Mesendoderm (in vitro differentiated cells): ENCODE measurements at regions not wholly inside any gene's neighbourhood (a gene's known extent, or its start where the extent isn't known, plus 50 kb on each side); places are given as distances from the start of the nearest gene placed in this dataset.
A peak's percentile ranks its signal among the peaks of the same experiment; 100 is the strongest.

Experiments
- DNase-seq: peaks from one replicate; pipeline ENCODE4 v3.0.0; 2013
- H2AK5ac ChIP-seq: 2 replicates; pipeline ENCODE4 v1.6.1; 2013; ENCODE audit warnings: low read length, inconsistent platforms
- H2BK120ac ChIP-seq: 2 replicates; pipeline ENCODE4 v1.6.1; 2013; ENCODE audit warnings: low read depth, mild to moderate bottlenecking, low read length, moderate library complexity, mixed read lengths
- H2BK15ac ChIP-seq: replicated peaks from 2 replicates; pipeline ENCODE4 v1.6.1; 2013; ENCODE audit warnings: low read depth, mild to moderate bottlenecking, moderate library complexity
- H2BK5ac ChIP-seq: 2 replicates; pipeline ENCODE4 v1.6.1; 2013; ENCODE audit warnings: low read length, inconsistent platforms
- H3K18ac ChIP-seq: 2 replicates; pipeline ENCODE4 v1.6.1; 2013; ENCODE audit warnings: mild to moderate bottlenecking, low read length, mixed read lengths
- H3K23ac ChIP-seq: one replicate; pipeline ENCODE4 v1.6.1; 2013; ENCODE audit warnings: low read length
- H3K27ac ChIP-seq: 2 replicates; pipeline ENCODE4 v1.5.1; 2013; ENCODE audit warnings: low read depth, mild to moderate bottlenecking, inconsistent platforms, low read length, moderate library complexity
- H3K27me3 ChIP-seq: 2 replicates; pipeline ENCODE4 v1.6.1; 2013; ENCODE audit warnings: low read length, control low read depth, mild to moderate bottlenecking, inconsistent platforms; ENCODE audit not compliant: insufficient read depth, poor library complexity
- H3K36me3 ChIP-seq: 2 replicates; pipeline ENCODE4 v1.6.1; 2013; ENCODE audit warnings: low read length, inconsistent platforms; ENCODE audit not compliant: control insufficient read depth, insufficient read depth
- H3K4ac ChIP-seq: one replicate; pipeline ENCODE4 v1.6.1; 2013; ENCODE audit warnings: low read depth, mild to moderate bottlenecking, low read length, moderate library complexity
- H3K4me1 ChIP-seq: 2 replicates; pipeline ENCODE4 v1.6.1; 2013; ENCODE audit warnings: low read depth, low read length, inconsistent platforms; ENCODE audit not compliant: control insufficient read depth
- H3K4me2 ChIP-seq: 2 replicates; pipeline ENCODE4 v1.6.1; 2013; ENCODE audit warnings: low read length
- H3K4me3 ChIP-seq: 2 replicates; pipeline ENCODE4 v1.5.1; 2013; ENCODE audit warnings: mild to moderate bottlenecking, low read length
- H3K56ac ChIP-seq: one replicate; pipeline ENCODE4 v1.6.1; 2013; ENCODE audit warnings: low read length
- H3K79me1 ChIP-seq: 2 replicates; pipeline ENCODE4 v1.6.1; 2013; ENCODE audit warnings: low read length, inconsistent platforms
- H3K79me2 ChIP-seq: 2 replicates; pipeline ENCODE4 v1.6.1; 2013; ENCODE audit warnings: mild to moderate bottlenecking, low read length; ENCODE audit not compliant: control insufficient read depth, insufficient read depth
- H3K9ac ChIP-seq: 2 replicates; pipeline ENCODE4 v1.6.1; 2013; ENCODE audit warnings: low read length, inconsistent platforms
- H4K5ac ChIP-seq: one replicate; pipeline ENCODE4 v1.6.1; 2013; ENCODE audit warnings: low read length
- H4K8ac ChIP-seq: one replicate; pipeline ENCODE4 v1.6.1; 2013; ENCODE audit warnings: low read depth, mild to moderate bottlenecking, control low read depth, low read length, moderate library complexity
- WGBS: extraction: QIAGEN DNeasy Blood & Tissue Kit; methylation state at CpG from one replicate; pipeline ENCODE4 v1.1.7; 2013; ENCODE audit warnings: low lambda C conversion rate, missing lambda C conversion rate; ENCODE audit not compliant: insufficient coverage; ENCODE audit errors: extremely low coverage; 5-methylcytosine and 5-hydroxymethylcytosine counted together

- H3K4me3 ChIP-seq = no peak overlapping the region
- H3K9ac ChIP-seq = no peak overlapping the region
- no peak overlapping the region for H4K5ac ChIP-seq
- no peak overlapping the region for H2BK5ac ChIP-seq
- H3K4me2 ChIP-seq = no peak overlapping the region
- H3K4me1 ChIP-seq = no peaks in the 10 kb centered on the region
- no peak overlapping the region for H4K8ac ChIP-seq
- no peaks in the 10 kb centered on the region for H3K79me1 ChIP-seq
- no peak overlapping the region for H3K27ac ChIP-seq
- no peaks in the 10 kb centered on the region for H3K79me2 ChIP-seq
- no peaks in the 10 kb centered on the region for H3K27me3 ChIP-seq
- no peak overlapping the region for H3K18ac ChIP-seq
- no peak overlapping the region for H3K23ac ChIP-seq
- no peaks in the 10 kb centered on the region for H3K36me3 ChIP-seq
- H2BK120ac ChIP-seq = no peak overlapping the region
- no peak overlapping the region for H2AK5ac ChIP-seq
- no peak overlapping the region for H3K56ac ChIP-seq
- no peak for DNase-seq
- H3K4ac ChIP-seq = no peak overlapping the region
- no peak overlapping the region for H2BK15ac ChIP-seq
Measured at GRCh38 chr2:105554235-105554634, 155.4 kb upstream of the FHL2 start.

- H3K18ac ChIP-seq = no peak overlapping the region
- H2BK5ac ChIP-seq = no peak overlapping the region
- H3K23ac ChIP-seq = no peak overlapping the region
- no peaks in the 10 kb centered on the region for H3K27me3 ChIP-seq
- H3K9ac ChIP-seq = no peak overlapping the region
- no peak overlapping the region for H3K4me3 ChIP-seq
- H3K4me2 ChIP-seq = no peak overlapping the region
- H3K27ac ChIP-seq = no peak overlapping the region
- H2AK5ac ChIP-seq = no peak overlapping the region
- no peaks in the 10 kb centered on the region for H3K79me1 ChIP-seq
- H3K4ac ChIP-seq = no peak overlapping the region
- no peaks in the 10 kb centered on the region for H3K36me3 ChIP-seq
- no CpG with 5 or more reads among the region's 9 CpGs for WGBS
- H4K8ac ChIP-seq = no peak overlapping the region
- H2BK120ac ChIP-seq = no peak overlapping the region
- H3K79me2 ChIP-seq = no peaks in the 10 kb centered on the region
- H2BK15ac ChIP-seq = no peak overlapping the region
- no peak for DNase-seq
- H4K5ac ChIP-seq = no peak overlapping the region
- no peak overlapping the region for H3K56ac ChIP-seq
- no peaks in the 10 kb centered on the region for H3K4me1 ChIP-seq
Measured at GRCh38 chr2:105553538-105554196, 154.8 kb upstream of the FHL2 start.

GRCh38 chr2:105546628-105546974, 147.8 kb upstream of the FHL2 start:
- no peaks in the 10 kb centered on the region for H3K79me1 ChIP-seq
- H3K56ac ChIP-seq = no peak overlapping the region
- no peak overlapping the region for H3K23ac ChIP-seq
- no peak overlapping the region for H2BK5ac ChIP-seq
- H3K27ac ChIP-seq = no peak overlapping the region
- H4K5ac ChIP-seq = no peak overlapping the region
- H3K4me2 ChIP-seq = no peak overlapping the region
- H2AK5ac ChIP-seq = no peak overlapping the region
- no peak overlapping the region for H2BK15ac ChIP-seq
- no peak overlapping the region for H4K8ac ChIP-seq
- H3K4me3 ChIP-seq = no peak overlapping the region
- no CpG with 5 or more reads among the region's 6 CpGs for whole genome bisulfite sequencing
- H2BK120ac ChIP-seq = no peak overlapping the region
- H3K18ac ChIP-seq = no peak overlapping the region
- no peaks in the 10 kb centered on the region for H3K4me1 ChIP-seq
- H3K4ac ChIP-seq = no peak overlapping the region
- H3K36me3 ChIP-seq = no peaks in the 10 kb centered on the region
- no peak overlapping the region for H3K9ac ChIP-seq
- DNase-seq = no peak
- no peaks in the 10 kb centered on the region for H3K79me2 ChIP-seq
- no peaks in the 10 kb centered on the region for H3K27me3 ChIP-seq

GRCh38 chr2:105545730-105546627, 147.1 kb upstream of the FHL2 start:
- Histone ChIP-seq H3K27ac (no peak overlapping the region), H3K9ac (no peak overlapping the region), H3K4ac (no peak overlapping the region), H2BK120ac (no peak overlapping the region), H4K8ac (no peak overlapping the region), H2BK15ac (no peak overlapping the region), H2BK5ac (no peak overlapping the region), H3K4me1 (no peaks in the 10 kb centered on the region), H3K4me2 (no peak overlapping the region), H3K27me3 (no peaks in the 10 kb centered on the region), H3K56ac (no peak overlapping the region), H3K36me3 (no peaks in the 10 kb centered on the region), H3K18ac (no peak overlapping the region), H3K4me3 (no peak overlapping the region), H3K23ac (no peak overlapping the region), H3K79me2 (no peaks in the 10 kb centered on the region), H2AK5ac (no peak overlapping the region), H3K79me1 (no peaks in the 10 kb centered on the region), H4K5ac (no peak overlapping the region)
- WGBS = no CpG with 5 or more reads among the region's 11 CpGs
- peak; percentile 71 for DNase-seq

- Histone ChIP-seq H3K79me2 (no peaks in the 10 kb centered on the region), H3K56ac (no peak overlapping the region), H4K5ac (no peak overlapping the region), H4K8ac (no peak overlapping the region), H2BK120ac (no peak overlapping the region), H3K4me3 (no peak overlapping the region), H2AK5ac (no peak overlapping the region), H3K36me3 (no peaks in the 10 kb centered on the region), H3K27ac (no peak overlapping the region), H3K18ac (no peak overlapping the region), H3K79me1 (no peaks in the 10 kb centered on the region), H3K4me1 (no peaks in the 10 kb centered on the region), H3K23ac (no peak overlapping the region), H3K4me2 (no peak overlapping the region), H2BK15ac (no peak overlapping the region), H3K9ac (no peak overlapping the region), H2BK5ac (no peak overlapping the region), H3K27me3 (no peaks in the 10 kb centered on the region), H3K4ac (no peak overlapping the region)
- no peak for DNase-seq
- no CpG with 5 or more reads among the region's 12 CpGs for WGBS
Measured at GRCh38 chr2:105544591-105545377, 145.9 kb upstream of the FHL2 start.
